GM12878 (cell line): ENCODE measurements at regions not wholly inside any gene's neighbourhood (a gene's known extent, or its start where the extent isn't known, plus 50 kb on each side); places are given as distances from the start of the nearest gene placed in this dataset.

Source experiments
- ATAC-seq: fragments of 200-7000 bp; cut with Tn5 transposase; 3 replicates; pipeline ENCODE4 v1.9.1; 2020; ENCODE audit warnings: mild to moderate bottlenecking, moderate library complexity
- BruUV-seq: library from RNA; stranded (reverse); fragments of 400-500 nt; replicated peaks from 2 replicates; lab custom pipeline; 2021; lab: Mats Ljungman, UMichigan
- CTCF ChIA-PET: fragments of 300-600 bp; sonication (Branson Sonifier 250); formaldehyde crosslinking; extraction: SDS; loops from one replicate; lab custom pipeline; 2021; ENCODE audit warnings: inconsistent platforms; lab: Yijun Ruan, JAX
- POLR2A ChIA-PET: fragments of 350-600 bp; formaldehyde crosslinking; extraction: SDS; loops from one replicate; lab custom pipeline; 2021; ENCODE audit warnings: inconsistent platforms; lab: Charles Lee
- RAD21 ChIA-PET: fragments of 300-600 bp; sonication (Branson Sonifier 250); formaldehyde crosslinking; loops from one replicate; lab custom pipeline; 2023; ENCODE audit warnings: antibody characterized with exemption; ENCODE audit not compliant: unreplicated experiment; lab: Charles Lee
- SMC1A ChIA-PET: fragments of 300-600 bp; sonication (Branson Sonifier 250); formaldehyde crosslinking; loops from one replicate; lab custom pipeline; 2023; ENCODE audit not compliant: unreplicated experiment, uncharacterized antibody; lab: Charles Lee
- DNase-seq: peaks from one replicate; pipeline ENCODE4 v3.0.0-alpha.2; 2011; ENCODE audit warnings: low read depth, low spot score
- FAIRE-seq: peaks from 3 replicates; lab custom pipeline; 2011; peaks lifted over from hg19 to GRCh38; lab: Jason Lieb, UNC
- H2AFZ ChIP-seq: 2 replicates; pipeline ENCODE4 v1.6.0; 2011; ENCODE audit warnings: low read depth, low read length, control low read depth; ENCODE audit not compliant: control insufficient read depth
- H3K27ac ChIP-seq: 2 replicates; pipeline ENCODE4 v1.5.1; 2011; ENCODE audit warnings: control low read depth; ENCODE audit not compliant: control insufficient read depth, insufficient read depth
- H3K27me3 ChIP-seq, 2 experiments: replicated peaks in 1 of 2; 2 replicates each; pipeline versions ENCODE4 v1.6.0 to v1.6.1; 2011; ENCODE audit warnings: low read length in 1 of 2; ENCODE audit not compliant: control insufficient read depth in 2 of 2, insufficient read depth in 2 of 2
- H3K36me3 ChIP-seq, 2 experiments: 2 replicates each; pipeline ENCODE4 v1.5.1; 2011; ENCODE audit warnings: low read length in 1 of 2; ENCODE audit not compliant: control insufficient read depth in 2 of 2, insufficient read depth in 2 of 2
- H3K4me1 ChIP-seq: 2 replicates; pipeline ENCODE4 v1.6.1; 2011; ENCODE audit warnings: mild to moderate bottlenecking, low read length, moderate library complexity, mixed read lengths; ENCODE audit not compliant: control insufficient read depth, insufficient read depth
- H3K4me2 ChIP-seq: 2 replicates; pipeline ENCODE4 v1.6.0; 2011; ENCODE audit warnings: control low read depth; ENCODE audit not compliant: control insufficient read depth, insufficient read depth
- H3K4me3 ChIP-seq: fragments of 200-600 bp; sonication (generic); 2 replicates; pipeline ENCODE4 v1.5.1; 2016
- H3K79me2 ChIP-seq: 2 replicates; pipeline ENCODE4 v1.6.0; 2011; ENCODE audit warnings: low read length; ENCODE audit not compliant: control insufficient read depth, insufficient read depth
- H3K9ac ChIP-seq: 2 replicates; pipeline ENCODE4 v1.8.0; 2011; ENCODE audit warnings: low read length, control low read depth, mixed read lengths; ENCODE audit not compliant: control insufficient read depth, insufficient read depth
- H3K9me3 ChIP-seq: replicated peaks from 3 replicates; pipeline ENCODE4 v1.5.1; 2011; ENCODE audit warnings: mild to moderate bottlenecking, low read length; ENCODE audit not compliant: control insufficient read depth, insufficient read depth
- H4K20me1 ChIP-seq: 2 replicates; pipeline ENCODE4 v1.6.0; 2011; ENCODE audit not compliant: control insufficient read depth, insufficient read depth
- SPI1 ChIP-seq: IDR thresholded peaks from 2 replicates; pipeline ENCODE4 v1.6.1; 2011; ENCODE audit warnings: low read depth, mild to moderate bottlenecking, low read length, moderate library complexity, borderline replicate concordance; ENCODE audit not compliant: insufficient read depth
- ZBTB11 ChIP-seq: fragments of 450-650 bp; formaldehyde crosslinking; IDR thresholded peaks from 2 replicates; pipeline ENCODE4 v1.5.0; 2022; ENCODE audit warnings: mild to moderate bottlenecking, missing genetic modification characterization
- ZNF687 ChIP-seq: fragments of 450-650 bp; IDR thresholded peaks from 2 replicates; pipeline ENCODE4 v1.6.1; 2017; ENCODE audit warnings: mild to moderate bottlenecking, moderate library complexity
- WGBS: methylation state at CpG from one replicate; pipeline ENCODE4 v1.1.6; 2016; ENCODE audit warnings: low lambda C conversion rate; ENCODE audit not compliant: insufficient replicate concordance, insufficient coverage; ENCODE audit errors: missing lambda C conversion rate; 5-methylcytosine and 5-hydroxymethylcytosine counted together
- in situ Hi-C: fragments of 300-500 bp; cut with MboI; formaldehyde crosslinking; loops from 9 replicates; pipeline ENCODE4 v1.14.3; 2018; ENCODE audit warnings: mixed read lengths
- intact Hi-C: fragments of 100-400 bp; cut with micrococcal nuclease; formaldehyde crosslinking; loops from one replicate; pipeline ENCODE4 v1.14.2; 2022; ENCODE audit not compliant: unreplicated experiment
- TF ChIP-seq, protein P1 (sequence below): IDR thresholded peaks from 2 replicates; pipeline ENCODE4 v1.6.1; 2012; ENCODE audit warnings: low read depth, low read length, improper control_type of control experiment
- TF ChIP-seq, protein P2 (sequence below): fragments of 450-650 bp; conservative IDR thresholded peaks from 2 replicates; pipeline ENCODE4 v1.6.1; 2017; ENCODE audit warnings: mild to moderate bottlenecking, moderate library complexity

DNA sequence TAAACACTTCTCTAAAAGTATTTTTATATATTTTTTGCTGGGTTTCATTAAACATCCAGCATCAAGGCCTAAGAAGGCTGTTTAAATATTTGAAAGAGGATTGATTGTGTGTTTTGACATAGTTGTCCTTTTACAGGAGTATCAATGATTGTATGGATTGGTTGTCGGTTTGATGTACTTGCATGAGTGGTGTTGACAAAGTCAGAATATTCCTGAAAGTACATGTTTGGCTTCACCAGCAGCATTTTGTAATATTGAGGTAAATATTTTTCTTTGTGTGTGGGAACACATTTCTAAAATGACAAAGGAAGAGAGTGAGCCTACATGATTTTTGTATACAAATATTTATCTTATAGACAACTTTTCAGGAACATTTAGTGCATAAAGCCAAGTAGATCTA lies 269.7 kb downstream of the PTBP2 start:
- no TSS peak for BruUV-seq
- no peaks in the 10 kb centered on the region for H3K79me2 ChIP-seq
- SMC1A ChIA-PET = no interaction called here
- in situ Hi-C loops = no loop called here
- TF ChIP-seq, protein P1, sequence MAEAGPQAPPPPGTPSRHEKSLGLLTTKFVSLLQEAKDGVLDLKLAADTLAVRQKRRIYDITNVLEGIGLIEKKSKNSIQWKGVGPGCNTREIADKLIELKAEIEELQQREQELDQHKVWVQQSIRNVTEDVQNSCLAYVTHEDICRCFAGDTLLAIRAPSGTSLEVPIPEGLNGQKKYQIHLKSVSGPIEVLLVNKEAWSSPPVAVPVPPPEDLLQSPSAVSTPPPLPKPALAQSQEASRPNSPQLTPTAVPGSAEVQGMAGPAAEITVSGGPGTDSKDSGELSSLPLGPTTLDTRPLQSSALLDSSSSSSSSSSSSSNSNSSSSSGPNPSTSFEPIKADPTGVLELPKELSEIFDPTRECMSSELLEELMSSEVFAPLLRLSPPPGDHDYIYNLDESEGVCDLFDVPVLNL = no peak
- TF ChIP-seq, protein P2, sequence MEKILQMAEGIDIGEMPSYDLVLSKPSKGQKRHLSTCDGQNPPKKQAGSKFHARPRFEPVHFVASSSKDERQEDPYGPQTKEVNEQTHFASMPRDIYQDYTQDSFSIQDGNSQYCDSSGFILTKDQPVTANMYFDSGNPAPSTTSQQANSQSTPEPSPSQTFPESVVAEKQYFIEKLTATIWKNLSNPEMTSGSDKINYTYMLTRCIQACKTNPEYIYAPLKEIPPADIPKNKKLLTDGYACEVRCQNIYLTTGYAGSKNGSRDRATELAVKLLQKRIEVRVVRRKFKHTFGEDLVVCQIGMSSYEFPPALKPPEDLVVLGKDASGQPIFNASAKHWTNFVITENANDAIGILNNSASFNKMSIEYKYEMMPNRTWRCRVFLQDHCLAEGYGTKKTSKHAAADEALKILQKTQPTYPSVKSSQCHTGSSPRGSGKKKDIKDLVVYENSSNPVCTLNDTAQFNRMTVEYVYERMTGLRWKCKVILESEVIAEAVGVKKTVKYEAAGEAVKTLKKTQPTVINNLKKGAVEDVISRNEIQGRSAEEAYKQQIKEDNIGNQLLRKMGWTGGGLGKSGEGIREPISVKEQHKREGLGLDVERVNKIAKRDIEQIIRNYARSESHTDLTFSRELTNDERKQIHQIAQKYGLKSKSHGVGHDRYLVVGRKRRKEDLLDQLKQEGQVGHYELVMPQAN = no peak
- TF ChIP-seq ZBTB11 (no peak), ZNF687 (no peak), SPI1 (no peak)
- TF ChIP-seq, all 136 proteins: peak for 0
- WGBS = 0% methylated on average over 1 of the region's 1 CpG
- no peak overlapping the region for H3K9ac ChIP-seq
- H3K4me2 ChIP-seq = no peak overlapping the region
- DNase-seq (no peak), FAIRE-seq (no peak), ATAC-seq (no peak)
- no peaks in the 10 kb centered on the region for H3K9me3 ChIP-seq
- H3K27ac ChIP-seq = no peak overlapping the region
- H3K27me3 ChIP-seq = no peaks in the 10 kb centered on the region; a peak in 1 of 4 replicates
- intact Hi-C loops = no loop called here
- H2AFZ ChIP-seq = no peak overlapping the region
- no peaks in the 10 kb centered on the region for H3K4me1 ChIP-seq
- ChIA-PET CTCF (no interaction called here), POLR2A (no interaction called here), RAD21 (no interaction called here)
- no peak overlapping the region for H3K4me3 ChIP-seq
- H3K36me3 ChIP-seq = no peaks in the 10 kb centered on the region
- no peaks in the 10 kb centered on the region for H4K20me1 ChIP-seq
